Pancreas (tissue), 10 donors: ENCODE measurements at regions not wholly inside any gene's neighbourhood (a gene's known extent, or its start where the extent isn't known, plus 50 kb on each side); places are given as distances from the start of the nearest gene placed in this dataset.

Source experiments
- ATAC-seq, 4 donors: fragments of 200-7000 bp; cut with Tn5 transposase; one replicate each; pipeline versions ENCODE4 v1.8.0 to v1.9.1; 2020; ENCODE audit warnings: mild to moderate bottlenecking in 4 of 4, moderate library complexity in 4 of 4
- DNase-seq, 6 donors: peaks; one replicate each; pipeline ENCODE4 v3.0.0-alpha.2; 2020
- FAIRE-seq: peaks from 2 replicates; lab custom pipeline; 2012; peaks lifted over from hg19 to GRCh38; lab: Jason Lieb, UNC
- H3K27ac ChIP-seq, 4 donors: fragments of 200-600 bp; sonication (generic); 1 replicate in 3 of 4; 2 replicates in 1 of 4; pipeline versions ENCODE4 v1.5.0 to v1.8.0; 2020
- H3K27me3 ChIP-seq, 4 donors: fragments of 200-600 bp; one replicate each; pipeline ENCODE4 v1.8.0; 2021
- H3K36me3 ChIP-seq, 3 donors: fragments of 200-600 bp; sonication (generic) in 1 of 3; one replicate each; pipeline versions ENCODE4 v1.5.0 to v1.8.0; 2020 to 2021
- H3K4me1 ChIP-seq, 3 donors: fragments of 200-600 bp; one replicate each; pipeline ENCODE4 v1.8.0; 2021
- H3K4me3 ChIP-seq, 4 donors: fragments of 200-600 bp; sonication (generic) in 2 of 4; one replicate each; pipeline versions ENCODE4 v1.5.0 to v1.8.0; 2020 to 2021
- H3K9me3 ChIP-seq, 4 donors: fragments of 200-600 bp; one replicate each; pipeline ENCODE4 v1.8.0; 2021
- WGBS, 2 donors: extraction: QIAGEN DNeasy Blood & Tissue Kit; methylation state at CpG; one replicate each; pipeline ENCODE4 v1.1.7; 2013; 5-methylcytosine and 5-hydroxymethylcytosine counted together
- intact Hi-C, 3 donors: fragments of 100-400 bp; cut with DNase I; formaldehyde crosslinking; loops; one replicate each; pipeline versions ENCODE4 v1.11.1 to v1.14.2; 2022
- TF ChIP-seq, protein P1 (sequence below), 4 donors: fragments of 200-600 bp; sonication (generic) in 3 of 4; IDR thresholded peaks; one replicate each; pipeline versions ENCODE4 v1.5.0 to v1.8.0; 2021; ENCODE audit warnings: antibody characterized with exemption in 4 of 4
- donor health status: healthy with polysubstance abuse.
- donor health status: DM: no; HTN: no; CAD: no; lungs with moderate emphysema.
- donor health status: DM: no; HTN: no; CAD: no.
- donor health status: control.
- donor health status: control.
- donor health status: Bipolar disorder and iron deficiency.
- donor health status: DM: yes; HTN: yes; CAD: no.
- donor health status: DM: no; HTN: no; CAD: no.
- donor health status: DM: no; HTN: no; CAD: no.
- donor health status: DM: yes; HTN: yes; CAD: no.

DNA sequence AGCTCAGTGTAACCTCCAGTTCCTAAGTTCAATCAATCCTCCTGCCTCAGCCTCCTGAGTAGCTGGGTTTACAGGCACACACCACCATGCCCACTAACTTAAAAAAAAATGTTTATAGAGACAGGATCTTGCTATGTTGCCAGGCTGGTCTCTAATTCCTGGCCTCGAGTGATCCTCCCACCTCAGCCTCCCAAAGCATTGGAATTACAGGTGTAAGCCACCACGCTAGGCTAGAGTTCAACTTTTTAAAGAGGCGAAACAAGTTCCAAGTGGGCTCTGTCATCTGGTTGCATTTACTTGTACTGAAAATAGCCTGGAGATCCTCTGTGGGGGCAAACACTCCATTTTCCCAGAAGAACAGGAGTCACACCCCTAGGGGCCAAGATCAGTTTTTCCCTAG lies 100.7 kb upstream of the RIPOR2 start:
- Histone ChIP-seq H3K27ac (no peak overlapping the region), H3K4me3 (no peak overlapping the region), H3K4me1 (no peaks in the 10 kb centered on the region), H3K27me3 (no peaks in the 10 kb centered on the region), H3K36me3 (no peaks in the 10 kb centered on the region), H3K9me3 (no peaks in the 10 kb centered on the region)
- TF ChIP-seq, protein P1, sequence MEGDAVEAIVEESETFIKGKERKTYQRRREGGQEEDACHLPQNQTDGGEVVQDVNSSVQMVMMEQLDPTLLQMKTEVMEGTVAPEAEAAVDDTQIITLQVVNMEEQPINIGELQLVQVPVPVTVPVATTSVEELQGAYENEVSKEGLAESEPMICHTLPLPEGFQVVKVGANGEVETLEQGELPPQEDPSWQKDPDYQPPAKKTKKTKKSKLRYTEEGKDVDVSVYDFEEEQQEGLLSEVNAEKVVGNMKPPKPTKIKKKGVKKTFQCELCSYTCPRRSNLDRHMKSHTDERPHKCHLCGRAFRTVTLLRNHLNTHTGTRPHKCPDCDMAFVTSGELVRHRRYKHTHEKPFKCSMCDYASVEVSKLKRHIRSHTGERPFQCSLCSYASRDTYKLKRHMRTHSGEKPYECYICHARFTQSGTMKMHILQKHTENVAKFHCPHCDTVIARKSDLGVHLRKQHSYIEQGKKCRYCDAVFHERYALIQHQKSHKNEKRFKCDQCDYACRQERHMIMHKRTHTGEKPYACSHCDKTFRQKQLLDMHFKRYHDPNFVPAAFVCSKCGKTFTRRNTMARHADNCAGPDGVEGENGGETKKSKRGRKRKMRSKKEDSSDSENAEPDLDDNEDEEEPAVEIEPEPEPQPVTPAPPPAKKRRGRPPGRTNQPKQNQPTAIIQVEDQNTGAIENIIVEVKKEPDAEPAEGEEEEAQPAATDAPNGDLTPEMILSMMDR (IDR thresholded peaks at IDR 0.05), result no peak
- ATAC-seq, result no peak
- DNase-seq, result no peak
- no peak for FAIRE-seq
- 93 to 96% methylated on average over 3 of the region's 3 CpGs for WGBS, 2 donors
- intact Hi-C loops, result no loop called here

DNA sequence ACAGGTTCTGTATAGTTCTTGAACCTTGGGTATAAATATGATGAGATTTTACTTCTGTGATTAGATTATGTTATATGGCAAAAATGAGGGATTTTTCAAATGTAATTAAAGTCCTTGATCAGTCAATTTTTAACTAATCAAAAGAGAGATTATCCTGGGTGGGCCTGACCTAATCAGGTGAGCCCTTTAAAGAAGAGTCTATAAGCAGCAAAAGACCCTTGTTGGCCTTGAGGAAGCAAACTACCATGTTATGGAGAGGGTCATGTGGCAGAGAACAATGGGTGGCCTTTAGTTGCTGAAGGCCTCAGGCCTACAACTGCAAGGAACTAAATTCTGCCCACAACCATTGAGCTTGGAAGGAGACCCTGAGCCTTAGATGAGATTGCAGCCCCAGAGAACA lies 102.5 kb upstream of the RIPOR2 start:
- no peaks in the 10 kb centered on the region for H3K4me1 ChIP-seq
- intact Hi-C loops, result no loop called here
- H3K27ac ChIP-seq, result no peak overlapping the region
- ATAC-seq (no peak), DNase-seq (no peak), FAIRE-seq (no peak)
- no peaks in the 10 kb centered on the region for H3K9me3 ChIP-seq
- TF ChIP-seq, protein P1 (IDR thresholded peaks at IDR 0.05), result no peak
- H3K27me3 ChIP-seq, result no peaks in the 10 kb centered on the region
- no peaks in the 10 kb centered on the region for H3K36me3 ChIP-seq
- H3K4me3 ChIP-seq, result no peak overlapping the region

DNA sequence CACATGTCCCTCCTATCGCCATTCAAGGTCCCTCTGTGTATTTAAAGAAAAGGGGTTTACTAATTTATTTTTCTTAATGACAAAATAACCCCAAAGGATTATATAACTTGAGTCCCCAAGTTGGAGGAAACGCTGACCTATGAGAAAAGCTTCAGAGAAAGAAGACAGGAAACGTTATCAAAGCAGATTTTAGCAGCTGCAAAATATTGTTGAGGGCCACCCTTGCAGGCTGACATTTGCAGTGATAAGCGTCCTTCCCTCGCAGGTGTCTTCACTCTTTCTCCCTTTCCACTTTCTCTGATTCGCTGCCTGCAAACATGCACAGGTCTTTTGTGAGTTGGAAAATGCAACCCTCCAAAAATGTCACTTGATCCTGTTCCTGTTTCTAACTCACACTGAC lies 103.2 kb upstream of the RIPOR2 start:
- ATAC-seq (no peak), FAIRE-seq (no peak), DNase-seq (no peak)
- Histone ChIP-seq H3K36me3 (no peaks in the 10 kb centered on the region), H3K4me3 (no peak overlapping the region), H3K9me3 (no peaks in the 10 kb centered on the region), H3K27ac (no peak overlapping the region), H3K27me3 (no peaks in the 10 kb centered on the region), H3K4me1 (no peaks in the 10 kb centered on the region)
- 78 to 89% methylated on average over 6 of the region's 6 CpGs for WGBS, 2 donors
- TF ChIP-seq, protein P1 (IDR thresholded peaks at IDR 0.05), result no peak
- intact Hi-C loops, result no loop called here

DNA sequence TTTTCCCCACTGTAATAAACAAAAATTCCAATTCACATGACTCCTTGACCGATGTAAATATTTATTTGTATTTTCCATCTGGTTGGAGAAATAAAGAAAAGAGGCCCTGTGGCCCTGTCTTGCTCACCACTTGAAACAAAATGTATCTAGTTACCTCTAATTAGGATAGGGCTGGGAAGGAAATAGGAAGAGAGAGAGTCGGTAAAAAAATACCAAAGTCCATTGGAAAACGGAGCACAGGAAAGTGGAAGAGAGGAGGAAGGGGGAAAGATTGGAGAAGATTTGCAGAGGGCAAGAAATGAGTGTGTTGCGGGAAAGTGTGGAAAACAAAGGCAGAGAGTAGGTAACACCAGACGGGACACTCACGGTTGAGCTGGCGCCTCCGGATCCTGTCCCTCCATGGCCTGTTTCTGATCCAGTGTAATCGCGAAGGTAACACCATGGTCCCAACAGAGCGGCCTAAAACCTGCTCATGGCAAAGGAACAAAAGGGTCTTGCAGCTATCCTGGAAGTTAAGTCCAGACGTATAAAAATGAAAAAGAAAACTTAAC lies 105.8 kb upstream of the RIPOR2 start:
- Histone ChIP-seq H3K9me3 (no peaks in the 10 kb centered on the region), H3K27me3 (no peaks in the 10 kb centered on the region), H3K4me3 (peak overlapping the region in 1 of 4 donors; percentile 10), H3K36me3 (no peaks in the 10 kb centered on the region), H3K4me1 (no peaks in the 10 kb centered on the region), H3K27ac (no peak overlapping the region)
- ATAC-seq (no peak), FAIRE-seq (no peak), DNase-seq (no peak)
- TF ChIP-seq, protein P1 (IDR thresholded peaks at IDR 0.05), result no peak
- intact Hi-C loops, result no loop called here
- WGBS, 2 donors, result 87 to 92% methylated on average over 12 of the region's 12 CpGs

DNA sequence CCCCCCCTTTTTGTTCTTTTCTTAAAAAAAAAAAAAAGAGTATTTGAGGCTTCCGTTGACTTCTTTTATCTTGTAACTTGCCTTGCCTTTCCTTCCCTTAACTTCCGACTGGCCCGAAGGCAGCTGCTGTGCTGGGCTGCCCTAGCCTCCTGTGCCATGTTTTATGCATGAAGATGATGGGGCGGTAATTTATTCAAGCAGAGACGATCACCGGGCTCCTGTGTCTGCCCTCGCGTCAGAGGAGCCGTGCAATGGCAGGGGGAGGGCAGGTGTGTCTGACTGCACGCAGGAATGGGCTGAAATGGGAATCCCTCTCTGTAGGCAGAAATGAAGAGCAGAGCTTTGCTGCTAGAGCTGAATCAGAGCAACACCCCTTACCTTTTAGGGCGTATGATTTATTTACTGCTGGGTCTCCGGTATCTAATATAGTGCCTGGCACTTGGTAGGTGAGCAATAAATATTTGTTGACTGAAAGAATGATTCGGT lies 106.3 kb upstream of the RIPOR2 start:
- Histone ChIP-seq H3K27ac (no peak overlapping the region), H3K4me3 (no peak overlapping the region)

More for the DNA sequence above, 106.3 kb upstream of the RIPOR2 start:
- no peak for ATAC-seq
- no peak for DNase-seq
- TF ChIP-seq, protein P1 (IDR thresholded peaks at IDR 0.05), result no peak
- Histone ChIP-seq H3K36me3 (no peaks in the 10 kb centered on the region), H3K27me3 (no peaks in the 10 kb centered on the region), H3K4me1 (no peaks in the 10 kb centered on the region), H3K9me3 (no peaks in the 10 kb centered on the region)
- FAIRE-seq, result no peak
- 84 to 89% methylated on average over 13 of the region's 13 CpGs for WGBS, 2 donors
- intact Hi-C loops, result no loop called here
